IPS-15b (cell line): ENCODE measurements at regions not wholly inside any gene's neighbourhood (a gene's known extent, or its start where the extent isn't known, plus 50 kb on each side); places are given as distances from the start of the nearest gene placed in this dataset.

ENCODE experiments used
- H3K27me3 ChIP-seq: one replicate; pipeline ENCODE4 v1.6.1; 2013; ENCODE audit warnings: low read length; ENCODE audit not compliant: control insufficient read depth, insufficient read depth
- H3K36me3 ChIP-seq: one replicate; pipeline ENCODE4 v1.6.1; 2013; ENCODE audit warnings: low read length; ENCODE audit not compliant: control insufficient read depth, insufficient read depth
- H3K4me1 ChIP-seq: one replicate; pipeline ENCODE4 v1.6.1; 2013; ENCODE audit warnings: mild to moderate bottlenecking, low read length; ENCODE audit not compliant: control insufficient read depth, insufficient read depth
- H3K4me3 ChIP-seq: one replicate; pipeline ENCODE4 v1.5.1; 2013; ENCODE audit warnings: low read depth, low read length
- H3K9ac ChIP-seq: one replicate; pipeline ENCODE4 v1.6.1; 2013; ENCODE audit warnings: low read depth, mild to moderate bottlenecking, low read length
- H3K9me3 ChIP-seq: one replicate; pipeline ENCODE4 v1.6.1; 2013; ENCODE audit warnings: mild to moderate bottlenecking, low read length; ENCODE audit not compliant: control insufficient read depth, insufficient read depth

GRCh38 chr9:118426772-118427171, 722.6 kb downstream of the TLR4 start:
- no peaks in the 10 kb centered on the region for H3K4me1 ChIP-seq
- H3K4me3 ChIP-seq, result no peak overlapping the region
- no peaks in the 10 kb centered on the region for H3K36me3 ChIP-seq
- H3K9ac ChIP-seq, result no peak overlapping the region
- H3K9me3 ChIP-seq, result no peaks in the 10 kb centered on the region
- H3K27me3 ChIP-seq, result no peaks in the 10 kb centered on the region

GRCh38 chr9:118438810-118439209, 734.6 kb downstream of the TLR4 start:
- Histone ChIP-seq H3K9ac (no peak overlapping the region), H3K36me3 (no peaks in the 10 kb centered on the region), H3K9me3 (no peaks in the 10 kb centered on the region), H3K4me1 (no peaks in the 10 kb centered on the region), H3K27me3 (no peaks in the 10 kb centered on the region), H3K4me3 (no peak overlapping the region)

GRCh38 chr9:118439441-118439840, 735.2 kb downstream of the TLR4 start:
- H3K4me3 ChIP-seq, result no peak overlapping the region
- H3K36me3 ChIP-seq, result no peaks in the 10 kb centered on the region
- no peaks in the 10 kb centered on the region for H3K9me3 ChIP-seq
- H3K9ac ChIP-seq, result no peak overlapping the region
- H3K4me1 ChIP-seq, result no peaks in the 10 kb centered on the region
- H3K27me3 ChIP-seq, result no peaks in the 10 kb centered on the region

GRCh38 chr9:118444403-118444802, 740.2 kb downstream of the TLR4 start:
- Histone ChIP-seq H3K36me3 (no peaks in the 10 kb centered on the region), H3K9me3 (no peaks in the 10 kb centered on the region), H3K27me3 (no peaks in the 10 kb centered on the region), H3K4me1 (no peaks in the 10 kb centered on the region), H3K9ac (no peak overlapping the region), H3K4me3 (no peak overlapping the region)

- H3K9ac ChIP-seq, result no peak overlapping the region
- no peak overlapping the region for H3K4me3 ChIP-seq
- H3K4me1 ChIP-seq, result no peaks in the 10 kb centered on the region
- H3K9me3 ChIP-seq, result no peaks in the 10 kb centered on the region
- H3K36me3 ChIP-seq, result no peaks in the 10 kb centered on the region
- no peaks in the 10 kb centered on the region for H3K27me3 ChIP-seq
Measured at GRCh38 chr9:118446943-118447639, 742.9 kb downstream of the TLR4 start.

GRCh38 chr9:118449554-118449953, 745.4 kb downstream of the TLR4 start:
- H3K36me3 ChIP-seq, result no peaks in the 10 kb centered on the region
- no peak overlapping the region for H3K9ac ChIP-seq
- no peak overlapping the region for H3K4me3 ChIP-seq

GRCh38 chr9:118455259-118455658, 751.1 kb downstream of the TLR4 start:
- H3K36me3 ChIP-seq, result no peaks in the 10 kb centered on the region
- H3K9ac ChIP-seq, result no peak overlapping the region
- H3K27me3 ChIP-seq, result no peaks in the 10 kb centered on the region
- peaks cover 13% of the 10 kb centered on the region for H3K4me1 ChIP-seq
- H3K9me3 ChIP-seq, result no peaks in the 10 kb centered on the region
- H3K4me3 ChIP-seq, result no peak overlapping the region

More at GRCh38 chr9:118449554-118449953, 745.4 kb downstream of the TLR4 start:
- Histone ChIP-seq H3K4me1 (no peaks in the 10 kb centered on the region), H3K27me3 (no peaks in the 10 kb centered on the region), H3K9me3 (no peaks in the 10 kb centered on the region)

- peaks cover 13% of the 10 kb centered on the region for H3K4me1 ChIP-seq
- H3K4me3 ChIP-seq, result no peak overlapping the region
- no peak overlapping the region for H3K9ac ChIP-seq
- no peaks in the 10 kb centered on the region for H3K9me3 ChIP-seq
- H3K27me3 ChIP-seq, result no peaks in the 10 kb centered on the region
- no peaks in the 10 kb centered on the region for H3K36me3 ChIP-seq
Measured at GRCh38 chr9:118455788-118456187, 751.6 kb downstream of the TLR4 start.

- peaks cover 13% of the 10 kb centered on the region for H3K4me1 ChIP-seq
- no peaks in the 10 kb centered on the region for H3K9me3 ChIP-seq
- H3K4me3 ChIP-seq, result no peak overlapping the region
- H3K9ac ChIP-seq, result no peak overlapping the region
- no peaks in the 10 kb centered on the region for H3K27me3 ChIP-seq
- H3K36me3 ChIP-seq, result no peaks in the 10 kb centered on the region
Measured at GRCh38 chr9:118457171-118458000, 753.2 kb downstream of the TLR4 start.

- Histone ChIP-seq H3K9ac (no peak overlapping the region), H3K36me3 (no peaks in the 10 kb centered on the region), H3K4me3 (no peak overlapping the region)
Measured at GRCh38 chr9:118459913-118460312, 755.7 kb downstream of the TLR4 start.

GRCh38 chr9:118463419-118463818, 759.2 kb downstream of the TLR4 start:
- H3K36me3 ChIP-seq, result no peaks in the 10 kb centered on the region
- no peaks in the 10 kb centered on the region for H3K27me3 ChIP-seq
- no peaks in the 10 kb centered on the region for H3K9me3 ChIP-seq
- H3K4me1 ChIP-seq, result peaks cover 2% of the 10 kb centered on the region
- H3K9ac ChIP-seq, result no peak overlapping the region
- no peak overlapping the region for H3K4me3 ChIP-seq

More at GRCh38 chr9:118459913-118460312, 755.7 kb downstream of the TLR4 start:
- no peaks in the 10 kb centered on the region for H3K9me3 ChIP-seq
- H3K27me3 ChIP-seq, result no peaks in the 10 kb centered on the region
- H3K4me1 ChIP-seq, result peaks cover 13% of the 10 kb centered on the region

GRCh38 chr9:118473521-118473920, 769.3 kb downstream of the TLR4 start:
- no peaks in the 10 kb centered on the region for H3K9me3 ChIP-seq
- H3K4me3 ChIP-seq, result no peak overlapping the region
- no peaks in the 10 kb centered on the region for H3K4me1 ChIP-seq
- no peaks in the 10 kb centered on the region for H3K27me3 ChIP-seq
- no peaks in the 10 kb centered on the region for H3K36me3 ChIP-seq
- no peak overlapping the region for H3K9ac ChIP-seq
